Smooth muscle cell (in vitro differentiated cells): ENCODE measurements at regions not wholly inside any gene's neighbourhood (a gene's known extent, or its start where the extent isn't known, plus 50 kb on each side); places are given as distances from the start of the nearest gene placed in this dataset.
"Not testable (repeated sequence)": the region's sequence is repeated elsewhere in the genome, so short reads cannot be mapped to it uniquely, and the experiment has no call there.

Experiments used
- DNase-seq: peaks from one replicate; lab custom pipeline; 2025; ENCODE audit not compliant: unreplicated experiment; lab: John Stamatoyannopoulos, UW
- H2AFZ ChIP-seq: fragments of 200-600 bp; sonication (generic); 2 replicates; pipeline ENCODE4 v1.6.0; 2016; ENCODE audit warnings: antibody characterized with exemption, low read depth, mild to moderate bottlenecking
- H3F3A ChIP-seq: fragments of 200-600 bp; sonication (generic); 2 replicates; pipeline ENCODE4 v1.6.0; 2017; ENCODE audit warnings: antibody characterized with exemption, low read depth
- H3K27ac ChIP-seq: fragments of 200-600 bp; sonication (generic); 2 replicates; pipeline ENCODE4 v1.5.1; 2016; ENCODE audit warnings: low read depth, mild to moderate bottlenecking
- H3K27me3 ChIP-seq: fragments of 200-600 bp; sonication (generic); 2 replicates; pipeline ENCODE4 v1.6.1; 2016; ENCODE audit warnings: low read depth, mild to moderate bottlenecking
- H3K36me3 ChIP-seq: fragments of 200-600 bp; sonication (generic); 2 replicates; pipeline ENCODE4 v1.5.1; 2016; ENCODE audit warnings: low read depth
- H3K4me1 ChIP-seq: fragments of 200-600 bp; sonication (generic); 2 replicates; pipeline ENCODE4 v1.5.1; 2016; ENCODE audit warnings: low read depth
- H3K4me2 ChIP-seq: fragments of 200-600 bp; sonication (generic); 2 replicates; pipeline ENCODE4 v1.6.0; 2016; ENCODE audit warnings: mild to moderate bottlenecking
- H3K4me3 ChIP-seq: fragments of 200-600 bp; sonication (generic); 2 replicates; pipeline ENCODE4 v1.5.1; 2016; ENCODE audit warnings: mild to moderate bottlenecking
- H3K79me2 ChIP-seq: fragments of 200-600 bp; sonication (generic); 2 replicates; pipeline ENCODE4 v1.6.0; 2016; ENCODE audit warnings: low read depth, mild to moderate bottlenecking
- H3K9ac ChIP-seq: fragments of 200-600 bp; sonication (generic); 2 replicates; pipeline ENCODE4 v1.6.0; 2016; ENCODE audit warnings: low read depth
- H3K9me3 ChIP-seq: fragments of 200-600 bp; sonication (generic); replicated peaks from 2 replicates; pipeline ENCODE4 v1.5.1; 2016; ENCODE audit warnings: low read depth
- H4K20me1 ChIP-seq: fragments of 200-600 bp; sonication (generic); 2 replicates; pipeline ENCODE4 v1.6.0; 2016; ENCODE audit warnings: low read depth
- WGBS: methylation state at CpG from one replicate; pipeline ENCODE4 v1.1.7; 2016; ENCODE audit warnings: low lambda C conversion rate; 5-methylcytosine and 5-hydroxymethylcytosine counted together
- TF ChIP-seq, protein P1 (sequence below): fragments of 200-600 bp; sonication (generic); IDR thresholded peaks from 2 replicates; pipeline ENCODE4 v1.5.1; 2017; ENCODE audit warnings: borderline replicate concordance, mild to moderate bottlenecking, antibody characterized with exemption; ENCODE audit not compliant: insufficient read depth, poor library complexity, severe bottlenecking

GRCh38 chr6:115415378-115415777 is 645.3 kb downstream of the FRK start:
- H4K20me1 ChIP-seq, result no peaks in the 10 kb centered on the region
- H3K4me2 ChIP-seq, result no peak overlapping the region
- H3K36me3 ChIP-seq, result no peaks in the 10 kb centered on the region
- H2AFZ ChIP-seq, result no peak overlapping the region
- H3K9ac ChIP-seq, result no peak overlapping the region
- H3K27me3 ChIP-seq, result no peaks in the 10 kb centered on the region
- H3K27ac ChIP-seq, result no peak overlapping the region
- no peak overlapping the region for H3K4me3 ChIP-seq
- H3K79me2 ChIP-seq, result no peaks in the 10 kb centered on the region
- peaks cover 3% of the 10 kb centered on the region for H3K4me1 ChIP-seq
- no peak for DNase-seq
- no peaks in the 10 kb centered on the region for H3K9me3 ChIP-seq
- no peaks in the 10 kb centered on the region for H3F3A ChIP-seq
- 20% methylated on average over 3 of the region's 3 CpGs for WGBS
- TF ChIP-seq, protein P1, sequence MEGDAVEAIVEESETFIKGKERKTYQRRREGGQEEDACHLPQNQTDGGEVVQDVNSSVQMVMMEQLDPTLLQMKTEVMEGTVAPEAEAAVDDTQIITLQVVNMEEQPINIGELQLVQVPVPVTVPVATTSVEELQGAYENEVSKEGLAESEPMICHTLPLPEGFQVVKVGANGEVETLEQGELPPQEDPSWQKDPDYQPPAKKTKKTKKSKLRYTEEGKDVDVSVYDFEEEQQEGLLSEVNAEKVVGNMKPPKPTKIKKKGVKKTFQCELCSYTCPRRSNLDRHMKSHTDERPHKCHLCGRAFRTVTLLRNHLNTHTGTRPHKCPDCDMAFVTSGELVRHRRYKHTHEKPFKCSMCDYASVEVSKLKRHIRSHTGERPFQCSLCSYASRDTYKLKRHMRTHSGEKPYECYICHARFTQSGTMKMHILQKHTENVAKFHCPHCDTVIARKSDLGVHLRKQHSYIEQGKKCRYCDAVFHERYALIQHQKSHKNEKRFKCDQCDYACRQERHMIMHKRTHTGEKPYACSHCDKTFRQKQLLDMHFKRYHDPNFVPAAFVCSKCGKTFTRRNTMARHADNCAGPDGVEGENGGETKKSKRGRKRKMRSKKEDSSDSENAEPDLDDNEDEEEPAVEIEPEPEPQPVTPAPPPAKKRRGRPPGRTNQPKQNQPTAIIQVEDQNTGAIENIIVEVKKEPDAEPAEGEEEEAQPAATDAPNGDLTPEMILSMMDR, result no peak

GRCh38 chr6:115414916-115415315 is 645.8 kb downstream of the FRK start:
- not testable (repeated sequence) for H3K36me3 ChIP-seq, H3F3A ChIP-seq, H3K27me3 ChIP-seq, H3K79me2 ChIP-seq, DNase-seq, H3K4me1 ChIP-seq, H3K9me3 ChIP-seq, H2AFZ ChIP-seq, H3K4me2 ChIP-seq, H3K27ac ChIP-seq, H4K20me1 ChIP-seq, H3K9ac ChIP-seq, H3K4me3 ChIP-seq
- 47% methylated on average over 6 of the region's 6 CpGs for WGBS

DNA sequence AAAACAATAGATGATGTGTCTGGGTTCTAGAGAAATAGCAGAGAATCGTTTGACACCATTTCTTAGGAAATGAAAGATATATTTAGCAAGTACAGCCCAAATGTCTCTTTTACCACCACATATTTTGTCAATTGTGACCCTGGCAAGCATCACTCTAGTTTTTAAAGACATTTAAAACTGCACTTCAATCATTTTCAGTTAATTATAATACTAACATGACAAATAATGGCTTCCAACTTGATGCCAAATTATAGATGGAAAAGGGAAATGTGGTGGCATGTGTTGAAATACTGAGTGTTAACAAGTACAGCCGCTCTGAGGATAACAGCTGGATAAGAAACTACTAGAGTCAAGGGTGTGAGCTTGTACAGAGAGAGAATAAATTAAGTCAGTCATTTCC is 648.9 kb downstream of the FRK start:
- WGBS, result 74% methylated on average over 2 of the region's 2 CpGs
- Histone ChIP-seq H2AFZ (no peak overlapping the region), H4K20me1 (no peaks in the 10 kb centered on the region), H3K27ac (no peak overlapping the region), H3K4me1 (peaks cover 3% of the 10 kb centered on the region), H3K27me3 (no peaks in the 10 kb centered on the region), H3K4me3 (no peak overlapping the region), H3K4me2 (no peak overlapping the region), H3K9ac (no peak overlapping the region), H3K79me2 (no peaks in the 10 kb centered on the region), H3F3A (no peaks in the 10 kb centered on the region), H3K36me3 (no peaks in the 10 kb centered on the region), H3K9me3 (no peaks in the 10 kb centered on the region)
- TF ChIP-seq, protein P1, result no peak
- no peak for DNase-seq

DNA sequence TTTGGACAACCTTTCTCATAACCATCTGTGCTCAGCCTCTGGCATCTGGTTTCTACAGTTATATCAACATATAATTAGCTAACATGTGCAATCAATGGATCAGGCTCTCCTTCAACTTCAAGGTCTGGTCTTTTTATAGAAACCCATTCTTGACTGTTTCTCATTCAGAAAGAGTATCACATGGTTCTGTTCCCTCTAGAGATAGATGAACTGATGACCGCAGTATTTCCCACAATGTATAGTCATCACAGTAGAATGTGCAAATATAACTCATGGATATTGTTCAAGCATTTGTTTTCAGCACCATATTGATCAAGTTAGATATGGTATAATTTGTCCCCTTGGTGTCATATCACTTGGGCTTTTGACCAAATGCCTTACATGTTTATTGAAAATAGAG is 656.2 kb downstream of the FRK start:
- Histone ChIP-seq H3K9ac (no peak overlapping the region), H3F3A (no peaks in the 10 kb centered on the region), H3K4me3 (no peak overlapping the region), H2AFZ (no peak overlapping the region), H3K27ac (no peak overlapping the region), H3K4me2 (no peak overlapping the region), H3K4me1 (no peaks in the 10 kb centered on the region), H3K9me3 (peaks cover 3% of the 10 kb centered on the region), H3K79me2 (no peaks in the 10 kb centered on the region), H4K20me1 (no peaks in the 10 kb centered on the region), H3K27me3 (no peaks in the 10 kb centered on the region), H3K36me3 (no peaks in the 10 kb centered on the region)
- TF ChIP-seq, protein P1, result no peak
- no peak for DNase-seq
- WGBS, result 97% methylated on average over 1 of the region's 1 CpG
